Loucy (cell line): ENCODE measurements at regions not wholly inside any gene's neighbourhood (a gene's known extent, or its start where the extent isn't known, plus 50 kb on each side); places are given as distances from the start of the nearest gene placed in this dataset.

ENCODE experiments used
- H2AFZ ChIP-seq: fragments of 200-600 bp; sonication (generic); 2 replicates; pipeline ENCODE4 v1.6.0; 2016; ENCODE audit warnings: antibody characterized with exemption, mild to moderate bottlenecking, low read length, moderate library complexity
- H3F3A ChIP-seq: fragments of 200-600 bp; 2 replicates; pipeline ENCODE4 v1.6.0; 2016; ENCODE audit warnings: antibody characterized with exemption, low read depth, mild to moderate bottlenecking
- H3K27me3 ChIP-seq: fragments of 200-600 bp; sonication (generic); 2 replicates; pipeline ENCODE4 v1.6.1; 2014; ENCODE audit warnings: low read length, mild to moderate bottlenecking; ENCODE audit not compliant: insufficient read depth, poor library complexity, severe bottlenecking
- H3K36me3 ChIP-seq: fragments of 200-600 bp; sonication (generic); 2 replicates; pipeline ENCODE4 v1.6.1; 2016; ENCODE audit warnings: low read length; ENCODE audit not compliant: insufficient read depth
- H3K4me1 ChIP-seq: fragments of 200-600 bp; sonication (generic); 2 replicates; pipeline ENCODE4 v1.5.1; 2014; ENCODE audit warnings: low read length, mild to moderate bottlenecking; ENCODE audit not compliant: insufficient read depth, poor library complexity, severe bottlenecking
- H3K4me2 ChIP-seq: fragments of 200-600 bp; sonication (generic); 2 replicates; pipeline ENCODE4 v1.6.0; 2014; ENCODE audit warnings: antibody characterized with exemption, low read length, low read depth, mild to moderate bottlenecking; ENCODE audit not compliant: poor library complexity, severe bottlenecking
- H3K4me3 ChIP-seq: fragments of 200-600 bp; sonication (generic); 2 replicates; pipeline ENCODE4 v1.5.1; 2014; ENCODE audit warnings: low read length, mild to moderate bottlenecking, mixed read lengths; ENCODE audit not compliant: poor library complexity, severe bottlenecking
- H3K79me2 ChIP-seq: fragments of 200-600 bp; sonication (generic); 2 replicates; pipeline ENCODE4 v1.6.1; 2014; ENCODE audit warnings: low read length; ENCODE audit not compliant: insufficient read depth
- H3K9ac ChIP-seq: fragments of 200-600 bp; sonication (generic); 2 replicates; pipeline ENCODE4 v1.6.0; 2014; ENCODE audit warnings: mild to moderate bottlenecking, low read depth, low read length, moderate library complexity; ENCODE audit not compliant: poor library complexity, severe bottlenecking
- H3K9me2 ChIP-seq: fragments of 200-600 bp; sonication (generic); replicated peaks from 2 replicates; pipeline ENCODE4 v1.6.1; 2016; ENCODE audit warnings: low read depth, low read length, mixed read lengths
- H3K9me3 ChIP-seq: fragments of 200-600 bp; sonication (generic); 2 replicates; pipeline ENCODE4 v1.6.1; 2014; ENCODE audit warnings: mild to moderate bottlenecking, antibody characterized with exemption, low read length, low read depth; ENCODE audit not compliant: insufficient read depth
- H4K20me1 ChIP-seq: fragments of 200-600 bp; sonication (generic); 2 replicates; pipeline ENCODE4 v1.6.0; 2014; ENCODE audit warnings: antibody characterized with exemption, low read length, mild to moderate bottlenecking; ENCODE audit not compliant: insufficient read depth, poor library complexity, severe bottlenecking
- CTCF ChIP-seq: fragments of 200-600 bp; sonication (generic); conservative IDR thresholded peaks from 2 replicates; pipeline ENCODE4 v1.5.1; 2014; ENCODE audit warnings: mild to moderate bottlenecking, antibody characterized with exemption, low read length
- EZH2phosphoT487 ChIP-seq: fragments of 200-600 bp; IDR thresholded peaks from 2 replicates; pipeline ENCODE4 v1.6.1; 2018; ENCODE audit warnings: antibody characterized with exemption, mild to moderate bottlenecking, moderate library complexity, borderline replicate concordance

DNA sequence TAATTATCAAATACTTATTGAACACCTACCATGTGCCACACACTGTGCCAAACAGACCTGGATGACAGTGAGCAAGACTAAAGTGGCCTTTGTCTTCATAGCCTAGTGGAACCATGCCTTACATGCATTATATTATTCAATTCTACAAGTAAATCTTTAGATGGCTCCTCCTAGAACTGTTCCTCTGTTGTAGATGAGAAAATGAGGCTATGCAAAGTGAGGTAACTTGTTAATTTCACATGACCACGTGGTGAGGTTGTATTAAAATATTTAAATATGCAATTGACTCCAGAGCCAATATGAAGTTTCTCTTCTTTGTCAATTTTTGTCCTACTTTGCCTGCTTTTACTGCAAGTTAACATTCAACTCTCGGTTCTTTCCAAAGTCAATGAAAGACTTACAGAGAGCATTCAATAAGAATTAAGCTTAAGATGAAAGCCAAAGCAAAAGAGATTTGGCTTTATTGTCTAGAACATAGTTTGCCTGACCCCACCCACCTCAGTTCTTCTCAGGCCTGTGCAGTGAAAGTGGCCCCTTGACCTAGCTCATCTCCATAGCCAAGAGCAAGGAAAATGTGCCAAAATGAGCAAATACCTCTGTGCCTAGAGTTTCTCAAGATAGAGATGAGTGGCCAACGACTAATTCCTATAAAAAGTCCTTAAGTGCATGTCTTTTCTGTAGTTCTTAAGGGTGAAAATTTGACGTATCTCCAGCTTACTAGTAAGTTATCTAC, 263.2 kb upstream of the NFIA start:
- H3K4me2 ChIP-seq: no peak overlapping the region
- peaks cover 8% of the 10 kb centered on the region for H3K4me1 ChIP-seq
- no peak overlapping the region for H3K9ac ChIP-seq
- TF ChIP-seq CTCF (no peak), EZH2phosphoT487 (no peak)
- no peaks in the 10 kb centered on the region for H4K20me1 ChIP-seq
- H3K9me3 ChIP-seq: no peaks in the 10 kb centered on the region; the same call in 1 of the 2 replicates
- H2AFZ ChIP-seq: no peak overlapping the region
- no peak overlapping the region for H3K4me3 ChIP-seq
- no peaks in the 10 kb centered on the region for H3K36me3 ChIP-seq
- no peaks in the 10 kb centered on the region for H3K9me2 ChIP-seq
- H3K27me3 ChIP-seq: no peaks in the 10 kb centered on the region
- H3K79me2 ChIP-seq: no peaks in the 10 kb centered on the region
- no peaks in the 10 kb centered on the region for H3F3A ChIP-seq

GRCh38 chr1:60813071-60813470, 269.3 kb upstream of the NFIA start:
- Histone ChIP-seq H3K79me2 (no peaks in the 10 kb centered on the region), H3K4me2 (no peak overlapping the region), H3K9ac (no peak overlapping the region), H4K20me1 (no peaks in the 10 kb centered on the region), H3K9me2 (no peaks in the 10 kb centered on the region), H3F3A (no peaks in the 10 kb centered on the region), H3K9me3 (no peaks in the 10 kb centered on the region), H3K27me3 (no peaks in the 10 kb centered on the region), H3K4me1 (peaks cover 20% of the 10 kb centered on the region), H2AFZ (no peak overlapping the region), H3K36me3 (no peaks in the 10 kb centered on the region), H3K4me3 (no peak overlapping the region)
- TF ChIP-seq EZH2phosphoT487: no peak
- no peak for TF ChIP-seq CTCF

GRCh38 chr1:60809204-60809980, 273.0 kb upstream of the NFIA start:
- Histone ChIP-seq H3K9ac (no peak overlapping the region), H3K4me1 (peaks cover 20% of the 10 kb centered on the region), H3K9me3 (peaks cover 20% of the 10 kb centered on the region; the same call in 1 of the 2 replicates), H3K36me3 (no peaks in the 10 kb centered on the region), H3K4me3 (no peak overlapping the region), H4K20me1 (no peaks in the 10 kb centered on the region), H3K79me2 (no peaks in the 10 kb centered on the region), H3K9me2 (no peaks in the 10 kb centered on the region), H3F3A (no peaks in the 10 kb centered on the region), H3K4me2 (peak overlapping the region; percentile 57), H3K27me3 (no peaks in the 10 kb centered on the region), H2AFZ (no peak overlapping the region)
- TF ChIP-seq EZH2phosphoT487 (no peak), CTCF (no peak)
